HG02973 (cell line): ENCODE measurements at regions not wholly inside any gene's neighbourhood (a gene's known extent, or its start where the extent isn't known, plus 50 kb on each side); places are given as distances from the start of the nearest gene placed in this dataset.
"Not testable (repeated sequence)": the region's sequence is repeated elsewhere in the genome, so short reads cannot be mapped to it uniquely, and the experiment has no call there.

ENCODE experiments used
- ATAC-seq: cut with Tn5 transposase; IDR thresholded peaks from one replicate; pipeline ENCODE4 v1.9.1; 2021; ENCODE audit warnings: moderate library complexity; ENCODE audit not compliant: unreplicated experiment

GRCh38 chr5:100693481-100693880 lies 158.3 kb downstream of the FAM174A start:
- ATAC-seq = no peak

- no peak for ATAC-seq
Measured at GRCh38 chr5:100694100-100694499, 158.9 kb downstream of the FAM174A start.

DNA sequence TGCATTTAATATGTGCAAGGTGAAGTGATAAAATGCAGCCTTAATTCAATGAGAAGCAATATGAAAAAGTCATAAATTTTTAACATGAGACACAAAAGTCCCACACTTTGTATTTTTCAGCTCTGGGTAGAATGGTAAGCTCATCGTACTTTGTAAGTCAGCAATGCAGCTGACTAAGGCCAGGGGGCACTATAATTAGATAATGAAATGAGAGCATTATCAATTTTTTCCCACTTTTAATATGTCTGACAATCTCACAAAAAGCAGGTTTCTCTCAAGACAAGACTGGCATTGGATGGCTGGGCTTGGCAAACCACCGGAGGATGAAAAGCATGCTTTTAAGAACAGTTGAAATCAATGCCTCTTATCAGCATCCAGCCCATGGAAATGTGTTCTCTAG lies 162.8 kb downstream of the FAM174A start:
- no peak for ATAC-seq

GRCh38 chr5:100706776-100707175 lies 171.6 kb downstream of the FAM174A start:
- ATAC-seq = no peak

- no peak for ATAC-seq
Measured at GRCh38 chr5:100708645-100709171, 173.5 kb downstream of the FAM174A start.

DNA sequence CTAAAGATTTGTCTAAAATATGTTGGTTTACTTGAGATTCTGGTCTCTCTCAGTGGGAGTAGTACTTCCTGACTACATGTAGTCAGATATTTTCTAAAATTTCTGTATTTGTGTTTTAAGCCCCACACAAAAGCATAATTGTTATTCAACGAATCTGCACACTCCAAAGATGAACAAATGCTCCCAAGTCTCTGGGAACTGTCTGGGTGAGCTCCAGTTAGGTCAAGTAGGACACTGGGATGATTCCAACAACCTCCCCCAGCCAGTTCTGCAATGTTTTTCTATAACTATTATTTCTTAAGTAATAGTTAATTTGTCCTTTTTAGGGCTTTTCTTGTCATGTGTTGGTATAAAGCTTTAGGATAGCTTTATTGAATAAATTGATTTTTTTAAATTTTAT lies 174.6 kb downstream of the FAM174A start:
- ATAC-seq = no peak

DNA sequence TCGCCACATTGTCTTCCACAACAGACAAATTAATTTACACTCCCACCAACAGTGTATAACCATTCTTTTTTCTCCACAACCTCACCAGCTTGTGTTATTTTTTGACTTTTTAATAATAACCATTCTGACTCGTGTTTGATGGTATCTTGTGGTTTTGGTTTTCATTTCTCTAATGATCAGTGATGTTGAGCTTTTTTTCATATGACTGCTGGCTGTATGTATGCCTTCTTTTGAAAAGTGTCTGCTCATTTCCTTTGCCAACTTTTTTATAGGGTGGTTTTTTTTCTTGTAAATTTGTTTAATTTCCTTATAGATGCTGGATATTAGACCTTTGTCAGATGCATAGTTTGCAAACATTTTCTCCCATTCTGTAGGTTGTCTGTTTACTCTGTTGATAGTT lies 179.6 kb downstream of the FAM174A start:
- not testable (repeated sequence) for ATAC-seq

DNA sequence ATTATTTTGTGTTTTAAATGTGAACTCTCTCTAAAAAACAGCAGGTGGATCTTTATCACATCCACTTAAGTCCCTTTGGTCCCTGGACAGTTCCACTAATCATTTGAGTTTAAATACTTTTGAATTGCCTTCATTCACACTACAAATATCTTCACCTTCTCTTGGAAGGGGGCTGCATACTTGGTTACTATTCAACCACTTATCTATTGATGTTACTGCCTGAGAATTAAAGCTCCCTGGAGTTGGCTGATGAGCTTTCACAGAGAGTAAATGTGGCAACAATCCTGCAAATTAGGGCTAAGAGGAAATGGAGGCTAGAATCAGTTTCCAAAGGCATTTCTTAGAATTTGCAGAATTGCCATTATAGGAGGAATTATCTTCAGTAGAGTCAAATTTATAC lies 180.4 kb downstream of the ST8SIA4 start:
- ATAC-seq = no peak

DNA sequence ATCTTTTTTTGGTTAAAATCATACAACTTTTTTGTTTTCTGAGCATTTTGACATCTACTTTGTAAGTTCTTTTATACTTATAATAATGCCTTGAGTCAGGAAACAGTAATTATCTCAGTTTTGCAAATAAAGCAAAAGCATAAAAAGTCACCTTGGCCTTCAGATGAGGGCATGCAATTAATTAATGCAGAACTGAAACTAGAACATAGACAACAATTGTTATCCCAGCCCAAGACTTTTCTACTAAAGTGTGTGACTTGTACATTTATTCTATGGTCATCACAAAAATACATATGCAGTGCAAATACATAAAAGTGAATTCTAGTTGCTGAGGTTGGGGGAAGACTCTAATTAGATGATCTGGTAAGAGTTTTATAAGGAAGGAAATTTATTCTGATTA lies 179.9 kb downstream of the ST8SIA4 start:
- no peak for ATAC-seq

- ATAC-seq = no peak
Measured at GRCh38 chr5:100726116-100726515, 177.0 kb downstream of the ST8SIA4 start.

GRCh38 chr5:100731768-100732167 lies 171.3 kb downstream of the ST8SIA4 start:
- peak; percentile 94 for ATAC-seq

GRCh38 chr5:100746730-100747129 lies 156.4 kb downstream of the ST8SIA4 start:
- peak; percentile 84 for ATAC-seq

GRCh38 chr5:100749771-100750284 lies 153.3 kb downstream of the ST8SIA4 start:
- no peak for ATAC-seq

- ATAC-seq = no peak
Measured at GRCh38 chr5:100755435-100755834, 147.6 kb downstream of the ST8SIA4 start.
